ENCODE measurements at regions not wholly inside any gene's neighbourhood (a gene's known extent, or its start where the extent isn't known, plus 50 kb on each side); places are given as distances from the start of the nearest gene placed in this dataset.

- TF ChIP-seq ZNF773 (CRISPR knock-in tag; IDR thresholded peaks at IDR 0.05; ENCODE audit: borderline replicate concordance) (no peak), ARNT (IDR thresholded peaks at IDR 0.05) (no peak), PCBP1 (IDR thresholded peaks at IDR 0.05; ENCODE audit: borderline replicate concordance, low read depth, low read length) (no peak), MTA3 (CRISPR knock-in tag; IDR thresholded peaks at IDR 0.05) (no peak), ZNF777 (CRISPR knock-in tag; IDR thresholded peaks at IDR 0.05) (no peak), ARID3A (IDR thresholded peaks at IDR 0.05; ENCODE audit: low read depth, low read length) (no peak), GLMP (CRISPR knock-in tag; IDR thresholded peaks at IDR 0.05; ENCODE audit: borderline replicate concordance) (no peak)
Observed at GRCh38 chr6:88536071-88536625, 370.0 kb upstream of the CNR1 start (continued).

GRCh38 chr6:88535306-88535705 is 369.2 kb upstream of the CNR1 start:
- no peak for ATAC-seq
- DNase-seq (ENCODE audit: low spot score) = no peak
- ChIA-PET CTCF (ENCODE audit: low intra/inter-chr PET ratio, low total read pairs) (no interaction called here), POLR2A (no interaction called here)
- 0% methylated on average over 1 of the region's 1 CpG for WGBS (ENCODE audit: low lambda C conversion rate)
- Histone ChIP-seq H3K27ac (ENCODE audit: extremely low read length, insufficient read depth, low read length) (no peak overlapping the region), H2AFZ (ENCODE audit: low read length) (no peak overlapping the region), H3K36me3 (replicated peaks in 1 of 2; ENCODE audit: control insufficient read depth in 1 of 2, insufficient read depth in 2 of 2, low read length in 2 of 2) (no peaks in the 10 kb centered on the region), H3K4me2 (ENCODE audit: low read depth, low read length) (no peak overlapping the region), H3K4me1 (ENCODE audit: insufficient read depth, low read length) (no peaks in the 10 kb centered on the region), H3K9me3 (ENCODE audit: low read length) (no peaks in the 10 kb centered on the region), H3K27me3 (ENCODE audit: control insufficient read depth in 1 of 2, insufficient read depth in 2 of 2, low read length in 2 of 2) (peaks cover 0 to 12% of the 10 kb centered on the region in 2 experiments; a peak in 1 of 5 replicates), H3K9ac (ENCODE audit: insufficient read depth, low read depth, low read length) (no peak overlapping the region), H3K79me2 (ENCODE audit: insufficient read depth, low read length) (no peaks in the 10 kb centered on the region), H3K4me3 (replicated peaks in 1 of 3; ENCODE audit: insufficient read depth in 1 of 3, low read depth in 2 of 3, low read length in 3 of 3) (no peak overlapping the region), H4K20me1 (ENCODE audit: insufficient read depth, low read length) (no peaks in the 10 kb centered on the region; the same call in 1 of the 2 replicates)
- FAIRE-seq = no peak
- intact Hi-C loops (cut with micrococcal nuclease; ENCODE audit: unreplicated experiment) = no loop called here
- in situ Hi-C loops (cut with HindIII; ENCODE audit: extremely low pct_ligation_motif_present, low pct_unique_long_range_greater_than_20kb) = no loop called here
- no TSS peak for BruUV-seq (replicated peaks)
- TF ChIP-seq SMYD3 (CRISPR knock-in tag; IDR thresholded peaks at IDR 0.05) (no peak), GZF1 (CRISPR knock-in tag; IDR thresholded peaks at IDR 0.05) (no peak), GTF3A (CRISPR knock-in tag; conservative IDR thresholded peaks at IDR 0.05) (no peak), CENPT (CRISPR knock-in tag; IDR thresholded peaks at IDR 0.05; ENCODE audit: low read depth) (no peak), ZFP1 (CRISPR knock-in tag; IDR thresholded peaks at IDR 0.05) (no peak), ZBTB4 (CRISPR knock-in tag; IDR thresholded peaks at IDR 0.05; ENCODE audit: borderline replicate concordance) (no peak), NFIC (IDR thresholded peaks at IDR 0.05; ENCODE audit: low read length) (no peak), AKAP8 (CRISPR knock-in tag; IDR thresholded peaks at IDR 0.05) (no peak), TGIF2 (CRISPR knock-in tag; IDR thresholded peaks at IDR 0.05) (no peak), ZFP41 (CRISPR knock-in tag; IDR thresholded peaks at IDR 0.05; ENCODE audit: borderline replicate concordance) (no peak), ATF1 (CRISPR knock-in tag; IDR thresholded peaks at IDR 0.05) (no peak), ZNF317 (CRISPR knock-in tag; IDR thresholded peaks at IDR 0.05) (no peak), CREM (IDR thresholded peaks at IDR 0.05) (no peak), CREM (CRISPR knock-in tag; IDR thresholded peaks at IDR 0.05) (no peak), ZNF83 (CRISPR knock-in tag; IDR thresholded peaks at IDR 0.05; ENCODE audit: borderline replicate concordance) (no peak)
